ENCODE measurements at regions not wholly inside any gene's neighbourhood (a gene's known extent, or its start where the extent isn't known, plus 50 kb on each side); places are given as distances from the start of the nearest gene placed in this dataset.

GRCh38 chr4:132328761-132329160 lies 820.3 kb upstream of the PCDH10 start (continued):
- no peak for TF ChIP-seq NFAT5 (CRISPR knock-in tag; IDR thresholded peaks at IDR 0.05)

- no peak overlapping the region for H3K4me2 ChIP-seq (ENCODE audit: low read depth, low read length)
- H3K4me3 ChIP-seq (replicated peaks in 1 of 3; ENCODE audit: insufficient read depth in 1 of 3, low read depth in 2 of 3, low read length in 3 of 3) = no peak overlapping the region
- intact Hi-C loops (cut with micrococcal nuclease; ENCODE audit: unreplicated experiment) = no loop called here
- TF ChIP-seq SRY (CRISPR knock-in tag; IDR thresholded peaks at IDR 0.05) = no peak
- no peak for TF ChIP-seq ZNF234 (CRISPR knock-in tag; conservative IDR thresholded peaks at IDR 0.05)
- TF ChIP-seq PCBP2 (optimal IDR thresholded peaks at IDR 0.05; ENCODE audit: low read depth, low read length, poor library complexity, severe bottlenecking) = no peak
- no peak for TF ChIP-seq NCOA1 (CRISPR knock-in tag; IDR thresholded peaks at IDR 0.05)
- TF ChIP-seq RAD21 (CRISPR knock-in tag; IDR thresholded peaks at IDR 0.05) = no peak
- TF ChIP-seq MIXL1 (CRISPR knock-in tag; IDR thresholded peaks at IDR 0.05) = no peak
- no peak for TF ChIP-seq ZNF7 (CRISPR knock-in tag; IDR thresholded peaks at IDR 0.05)
- no peak for TF ChIP-seq CEBPZ (IDR thresholded peaks at IDR 0.05; ENCODE audit: low read length)
- TF ChIP-seq DNMT3B (CRISPR knock-in tag; conservative IDR thresholded peaks at IDR 0.05) = no peak
- TF ChIP-seq KLF11 (CRISPR knock-in tag; IDR thresholded peaks at IDR 0.05) = no peak
- TF ChIP-seq ZNF232 (CRISPR knock-in tag; IDR thresholded peaks at IDR 0.05; ENCODE audit: borderline replicate concordance) = no peak
- TF ChIP-seq ATF5 (CRISPR knock-in tag; IDR thresholded peaks at IDR 0.05; ENCODE audit: low read depth) = no peak
- no peak for TF ChIP-seq HDAC2 (CRISPR knock-in tag; IDR thresholded peaks at IDR 0.05)
- no peak for TF ChIP-seq SMARCE1 (IDR thresholded peaks at IDR 0.05; ENCODE audit: borderline replicate concordance)
- TF ChIP-seq NFIB (CRISPR knock-in tag; IDR thresholded peaks at IDR 0.05; ENCODE audit: borderline replicate concordance) = no peak
- TF ChIP-seq TCF7 (IDR thresholded peaks at IDR 0.05; ENCODE audit: low read depth) = no peak
- no peak for ATAC-seq
- no peaks in the 10 kb centered on the region; a peak in 1 of 5 replicates for H3K27me3 ChIP-seq (ENCODE audit: control insufficient read depth in 1 of 2, insufficient read depth in 2 of 2, low read length in 2 of 2)
- H3K4me1 ChIP-seq (ENCODE audit: insufficient read depth, low read length) = no peaks in the 10 kb centered on the region
- in situ Hi-C loops (cut with HindIII; ENCODE audit: extremely low pct_ligation_motif_present, low pct_unique_long_range_greater_than_20kb) = no loop called here
- no peak for FAIRE-seq
- WGBS (ENCODE audit: low lambda C conversion rate) = 0% methylated on average over 2 of the region's 2 CpGs
- ChIA-PET CTCF (ENCODE audit: low intra/inter-chr PET ratio, low total read pairs) (no interaction called here), POLR2A (no interaction called here)
- no peaks in the 10 kb centered on the region for H3K9me3 ChIP-seq (ENCODE audit: low read length)
- H3K79me2 ChIP-seq (ENCODE audit: insufficient read depth, low read length) = no peaks in the 10 kb centered on the region
- H3K36me3 ChIP-seq (replicated peaks in 1 of 2; ENCODE audit: control insufficient read depth in 1 of 2, insufficient read depth in 2 of 2, low read length in 2 of 2) = no peaks in the 10 kb centered on the region
- H4K20me1 ChIP-seq (ENCODE audit: insufficient read depth, low read length) = no peaks in the 10 kb centered on the region
- H2AFZ ChIP-seq (ENCODE audit: low read length) = no peak overlapping the region
- BruUV-seq (replicated peaks) = no TSS peak
- H3K27ac ChIP-seq (ENCODE audit: extremely low read length, insufficient read depth, low read length) = no peak overlapping the region
- H3K9ac ChIP-seq (ENCODE audit: insufficient read depth, low read depth, low read length) = no peak overlapping the region
- DNase-seq (ENCODE audit: low spot score) = no peak
Observed at GRCh38 chr4:132330994-132331393, 818.1 kb upstream of the PCDH10 start.

All from HepG2 (cell line).